ENCODE measurements at regions not wholly inside any gene's neighbourhood (a gene's known extent, or its start where the extent isn't known, plus 50 kb on each side); places are given as distances from the start of the nearest gene placed in this dataset.

DNA sequence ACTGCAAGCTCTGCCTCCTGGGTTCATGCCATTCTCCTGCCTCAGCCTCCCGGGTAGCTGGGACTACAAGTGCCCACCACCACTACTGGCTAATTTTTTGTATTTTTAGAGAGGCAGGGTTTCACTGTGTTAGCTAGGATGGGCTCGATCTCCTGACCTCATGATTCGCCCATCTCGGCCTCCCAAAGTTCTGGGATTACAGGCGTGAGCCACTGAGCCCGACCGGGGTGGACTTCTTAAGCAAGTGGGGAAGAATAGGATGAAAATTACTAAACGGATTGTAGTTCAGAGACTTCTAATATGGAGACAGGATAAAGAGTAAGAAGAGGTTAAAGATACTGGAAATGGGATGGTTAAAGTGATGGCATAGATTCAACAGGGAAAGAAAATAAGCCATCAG, 132.3 kb upstream of the IRX2 start:
- no peak for TF ChIP-seq SP1 (IDR thresholded peaks at IDR 0.05)
- TF ChIP-seq FOXK2 (IDR thresholded peaks at IDR 0.05) = no peak
- no peak for TF ChIP-seq ARNT (IDR thresholded peaks at IDR 0.05)
- TF ChIP-seq L3MBTL2 (conservative IDR thresholded peaks at IDR 0.05) = no peak
- TF ChIP-seq, protein P1, sequence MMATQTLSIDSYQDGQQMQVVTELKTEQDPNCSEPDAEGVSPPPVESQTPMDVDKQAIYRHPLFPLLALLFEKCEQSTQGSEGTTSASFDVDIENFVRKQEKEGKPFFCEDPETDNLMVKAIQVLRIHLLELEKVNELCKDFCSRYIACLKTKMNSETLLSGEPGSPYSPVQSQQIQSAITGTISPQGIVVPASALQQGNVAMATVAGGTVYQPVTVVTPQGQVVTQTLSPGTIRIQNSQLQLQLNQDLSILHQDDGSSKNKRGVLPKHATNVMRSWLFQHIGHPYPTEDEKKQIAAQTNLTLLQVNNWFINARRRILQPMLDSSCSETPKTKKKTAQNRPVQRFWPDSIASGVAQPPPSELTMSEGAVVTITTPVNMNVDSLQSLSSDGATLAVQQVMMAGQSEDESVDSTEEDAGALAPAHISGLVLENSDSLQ (IDR thresholded peaks at IDR 0.05) = no peak
- no peak for TF ChIP-seq HDGF (IDR thresholded peaks at IDR 0.05; ENCODE audit: borderline replicate concordance)
- no peak for TF ChIP-seq CTBP1 (IDR thresholded peaks at IDR 0.05; ENCODE audit: borderline replicate concordance)
- TF ChIP-seq FOXM1 (IDR thresholded peaks at IDR 0.05; ENCODE audit: borderline replicate concordance) = no peak
- TF ChIP-seq BHLHE40 (IDR thresholded peaks at IDR 0.05; ENCODE audit: borderline replicate concordance) = no peak
- no peak for TF ChIP-seq SUZ12 (IDR thresholded peaks at IDR 0.05)
- TF ChIP-seq ELF4 (IDR thresholded peaks at IDR 0.05) = no peak

Measured in HEK293T (cell line).